Endothelial cell (in vitro differentiated cells): ENCODE measurements at regions not wholly inside any gene's neighbourhood (a gene's known extent, or its start where the extent isn't known, plus 50 kb on each side); places are given as distances from the start of the nearest gene placed in this dataset.

ENCODE experiments used
- DNase-seq: peaks from one replicate; pipeline ENCODE4 v3.0.0; 2021; ENCODE audit warnings: low spot score
- H3K27ac Mint-ChIP-seq: one replicate; pipeline ENCODE4 v1.8.0; 2021; ENCODE audit warnings: mixed read lengths, inconsistent platforms; ENCODE audit not compliant: unreplicated experiment
- H3K27me3 Mint-ChIP-seq: one replicate; pipeline ENCODE4 v1.8.0; 2021; ENCODE audit warnings: mild to moderate bottlenecking, moderate library complexity, mixed read lengths, inconsistent platforms; ENCODE audit not compliant: unreplicated experiment
- H3K36me3 Mint-ChIP-seq: one replicate; pipeline ENCODE4 v1.8.0; 2021; ENCODE audit warnings: mild to moderate bottlenecking, low read depth, mixed read lengths, inconsistent platforms; ENCODE audit not compliant: unreplicated experiment
- H3K4me1 Mint-ChIP-seq: one replicate; pipeline ENCODE4 v1.8.0; 2021; ENCODE audit warnings: mild to moderate bottlenecking, mixed read lengths, inconsistent platforms; ENCODE audit not compliant: unreplicated experiment
- H3K4me3 Mint-ChIP-seq: one replicate; pipeline ENCODE4 v1.8.0; 2021; ENCODE audit warnings: mild to moderate bottlenecking, mixed read lengths, inconsistent platforms; ENCODE audit not compliant: unreplicated experiment
- H3K9me3 Mint-ChIP-seq: one replicate; pipeline ENCODE4 v1.8.0; 2021; ENCODE audit warnings: mixed read lengths, inconsistent platforms; ENCODE audit not compliant: unreplicated experiment
- TF ChIP-seq, protein P1 (sequence below): fragments of 200-600 bp; sonication (generic); IDR thresholded peaks from one replicate; pipeline ENCODE4 v1.5.0; 2021; ENCODE audit warnings: antibody characterized with exemption; ENCODE audit not compliant: unreplicated experiment

DNA sequence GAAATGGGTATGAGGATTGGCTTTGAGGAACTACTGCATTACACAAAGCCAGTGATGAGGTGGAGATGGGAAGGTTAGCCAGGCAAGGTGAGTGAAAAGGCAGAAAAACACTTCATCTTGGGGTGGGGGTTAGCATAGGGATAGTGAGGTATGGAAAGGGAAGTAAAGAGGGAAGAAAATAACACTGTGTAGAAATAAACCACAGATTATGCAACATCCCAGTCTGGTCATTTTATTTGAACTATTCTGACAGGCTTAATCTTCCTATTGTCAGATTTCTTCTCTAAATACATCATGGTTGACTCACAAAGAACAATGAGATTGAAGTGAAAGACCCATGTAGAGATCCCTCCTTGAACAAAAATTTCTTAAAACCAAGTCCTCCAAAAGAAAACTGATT lies 640.2 kb downstream of the PTPRC start:
- no peaks in the 10 kb centered on the region for H3K27me3 Mint-ChIP-seq
- no peak for DNase-seq
- H3K4me3 Mint-ChIP-seq: no peak overlapping the region
- H3K27ac Mint-ChIP-seq: no peak overlapping the region
- H3K9me3 Mint-ChIP-seq: no peaks in the 10 kb centered on the region
- TF ChIP-seq, protein P1, sequence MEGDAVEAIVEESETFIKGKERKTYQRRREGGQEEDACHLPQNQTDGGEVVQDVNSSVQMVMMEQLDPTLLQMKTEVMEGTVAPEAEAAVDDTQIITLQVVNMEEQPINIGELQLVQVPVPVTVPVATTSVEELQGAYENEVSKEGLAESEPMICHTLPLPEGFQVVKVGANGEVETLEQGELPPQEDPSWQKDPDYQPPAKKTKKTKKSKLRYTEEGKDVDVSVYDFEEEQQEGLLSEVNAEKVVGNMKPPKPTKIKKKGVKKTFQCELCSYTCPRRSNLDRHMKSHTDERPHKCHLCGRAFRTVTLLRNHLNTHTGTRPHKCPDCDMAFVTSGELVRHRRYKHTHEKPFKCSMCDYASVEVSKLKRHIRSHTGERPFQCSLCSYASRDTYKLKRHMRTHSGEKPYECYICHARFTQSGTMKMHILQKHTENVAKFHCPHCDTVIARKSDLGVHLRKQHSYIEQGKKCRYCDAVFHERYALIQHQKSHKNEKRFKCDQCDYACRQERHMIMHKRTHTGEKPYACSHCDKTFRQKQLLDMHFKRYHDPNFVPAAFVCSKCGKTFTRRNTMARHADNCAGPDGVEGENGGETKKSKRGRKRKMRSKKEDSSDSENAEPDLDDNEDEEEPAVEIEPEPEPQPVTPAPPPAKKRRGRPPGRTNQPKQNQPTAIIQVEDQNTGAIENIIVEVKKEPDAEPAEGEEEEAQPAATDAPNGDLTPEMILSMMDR: no peak
- no peaks in the 10 kb centered on the region for H3K4me1 Mint-ChIP-seq
- H3K36me3 Mint-ChIP-seq: no peaks in the 10 kb centered on the region

DNA sequence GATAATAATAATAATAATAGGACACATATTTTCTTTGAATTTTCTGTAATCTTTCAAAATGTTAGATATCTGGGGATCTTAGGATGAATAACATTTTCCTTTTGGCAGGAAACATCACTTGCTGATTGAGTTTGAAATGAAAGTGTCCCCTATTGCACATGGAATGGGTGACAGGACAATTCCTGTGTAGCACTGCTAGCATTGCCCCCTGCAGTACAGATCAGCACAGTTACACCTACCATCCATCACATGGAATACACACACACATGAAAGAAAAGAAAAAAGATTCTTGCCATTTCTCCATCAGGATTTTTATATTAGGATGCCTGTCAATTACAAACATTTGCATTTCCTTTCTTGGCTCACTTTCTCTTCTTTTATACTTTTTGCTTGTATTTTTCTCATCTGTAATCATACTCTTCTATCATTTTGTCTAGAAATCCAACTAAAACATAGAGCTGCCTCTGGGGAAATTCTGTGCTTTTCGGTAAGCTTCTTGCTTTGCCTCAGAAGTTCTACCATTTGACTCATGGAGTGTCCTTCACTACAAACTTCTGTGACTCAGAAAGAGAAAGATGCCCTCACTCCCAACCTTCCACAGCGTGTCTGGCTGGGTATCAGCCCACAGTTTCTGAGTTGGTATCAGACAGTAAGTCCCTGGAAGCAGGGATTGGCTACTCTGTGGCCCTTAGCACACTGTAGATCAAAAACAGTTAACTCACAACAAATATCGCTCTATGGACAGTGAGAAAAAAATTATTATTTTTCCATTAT lies 641.2 kb downstream of the PTPRC start:
- Mint-ChIP-seq H3K27ac (no peak overlapping the region), H3K36me3 (no peaks in the 10 kb centered on the region), H3K27me3 (no peaks in the 10 kb centered on the region), H3K4me3 (no peak overlapping the region), H3K9me3 (no peaks in the 10 kb centered on the region), H3K4me1 (no peaks in the 10 kb centered on the region)
- TF ChIP-seq, protein P1: no peak
- DNase-seq: no peak

DNA sequence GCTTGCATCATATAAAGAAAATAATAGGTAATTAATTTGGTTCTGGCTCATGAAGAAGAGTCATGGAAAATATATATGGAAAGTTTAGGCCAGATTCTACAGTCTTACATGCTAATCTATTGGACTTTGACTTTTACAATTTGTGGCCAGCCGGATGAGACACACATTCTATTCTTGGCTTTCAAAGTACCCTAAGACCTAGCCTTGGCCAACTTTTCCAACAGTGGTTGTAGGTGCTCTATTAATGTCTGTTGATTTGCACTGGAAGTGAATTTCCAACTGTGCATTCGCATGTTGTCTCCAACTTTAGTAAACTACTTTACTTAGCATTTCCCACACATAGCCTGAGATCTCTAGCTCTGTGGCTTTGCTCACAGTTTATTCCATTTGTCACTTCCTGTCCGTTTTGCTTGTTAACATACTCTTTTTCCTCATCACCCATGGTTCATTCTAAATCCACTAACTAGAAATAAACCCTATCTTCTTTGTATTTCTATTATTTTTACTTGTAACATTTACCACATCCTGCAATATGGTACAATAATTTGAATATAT lies 644.0 kb downstream of the PTPRC start:
- no peaks in the 10 kb centered on the region for H3K9me3 Mint-ChIP-seq
- H3K27me3 Mint-ChIP-seq: no peaks in the 10 kb centered on the region
- TF ChIP-seq, protein P1: no peak
- no peaks in the 10 kb centered on the region for H3K4me1 Mint-ChIP-seq
- H3K27ac Mint-ChIP-seq: no peak overlapping the region
- H3K4me3 Mint-ChIP-seq: no peak overlapping the region
- no peak for DNase-seq
- no peaks in the 10 kb centered on the region for H3K36me3 Mint-ChIP-seq

DNA sequence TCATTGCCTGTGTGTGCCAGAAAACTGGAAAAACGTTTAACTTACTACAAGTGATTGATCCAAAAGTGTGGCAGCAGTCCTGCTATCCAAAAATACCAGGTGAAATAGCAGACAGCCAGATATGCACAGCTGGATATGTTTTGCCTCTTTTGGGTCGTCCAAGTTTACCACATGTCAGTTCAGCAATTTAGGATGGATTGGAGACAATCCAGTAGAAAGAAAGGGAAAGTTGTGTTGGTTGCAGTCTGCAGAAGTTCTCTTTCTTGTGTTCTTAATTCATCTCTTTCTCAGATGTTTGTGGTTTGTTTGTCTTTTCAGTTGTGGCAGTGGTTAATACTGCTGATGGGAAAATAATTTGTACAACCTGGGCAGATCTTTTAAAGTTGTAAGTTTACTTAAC lies 645.0 kb downstream of the PTPRC start:
- Mint-ChIP-seq H3K4me1 (no peaks in the 10 kb centered on the region), H3K4me3 (no peak overlapping the region), H3K36me3 (no peaks in the 10 kb centered on the region), H3K27ac (no peak overlapping the region), H3K9me3 (no peaks in the 10 kb centered on the region), H3K27me3 (no peaks in the 10 kb centered on the region)
- TF ChIP-seq, protein P1: no peak
- DNase-seq: no peak

DNA sequence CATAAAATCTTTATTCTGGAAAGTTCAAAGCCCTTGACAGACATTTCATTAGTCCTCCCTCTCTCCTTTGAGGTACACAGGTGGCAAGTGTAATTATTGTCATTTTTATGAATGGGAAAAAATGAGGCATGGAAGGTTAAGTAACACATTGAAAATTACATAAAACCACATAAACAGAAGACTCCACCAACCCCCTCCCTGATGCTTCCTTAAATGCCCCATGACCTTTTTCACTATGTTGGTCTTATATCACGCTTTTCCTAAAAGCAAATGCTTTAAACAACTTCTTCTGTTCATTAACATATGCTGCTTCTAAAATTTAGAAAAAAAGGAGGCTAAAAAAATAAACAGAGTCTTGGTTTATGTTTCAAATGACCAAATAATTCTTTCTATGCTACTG lies 648.4 kb downstream of the PTPRC start:
- no peak for DNase-seq
- H3K27ac Mint-ChIP-seq: no peak overlapping the region
- TF ChIP-seq, protein P1: no peak
- no peaks in the 10 kb centered on the region for H3K36me3 Mint-ChIP-seq
- no peaks in the 10 kb centered on the region for H3K27me3 Mint-ChIP-seq
- H3K4me1 Mint-ChIP-seq: no peaks in the 10 kb centered on the region
- H3K9me3 Mint-ChIP-seq: no peaks in the 10 kb centered on the region
- H3K4me3 Mint-ChIP-seq: no peak overlapping the region
